Neural cell (in vitro differentiated cells): ENCODE measurements at regions not wholly inside any gene's neighbourhood (a gene's known extent, or its start where the extent isn't known, plus 50 kb on each side); places are given as distances from the start of the nearest gene placed in this dataset.

ENCODE experiments used
- H2AFZ ChIP-seq: fragments of 200-600, 300-800 bp; sonication (generic), shearing (Covaris generic); 2 replicates; pipeline ENCODE4 v1.6.0; 2014; ENCODE audit warnings: low read depth, mild to moderate bottlenecking, antibody characterized with exemption, low read length, moderate library complexity
- H3F3A ChIP-seq: fragments of 200-600 bp; shearing (Covaris generic); 2 replicates; pipeline ENCODE4 v1.6.1; 2016; ENCODE audit warnings: mild to moderate bottlenecking, moderate library complexity, mixed read lengths, antibody characterized with exemption, low read length; ENCODE audit not compliant: insufficient read depth, poor library complexity, severe bottlenecking
- H3K27ac ChIP-seq: fragments of 200-600, 300-800 bp; sonication (generic), shearing (Covaris generic); 2 replicates; pipeline ENCODE4 v1.5.1; 2014; ENCODE audit warnings: mild to moderate bottlenecking, low read length, moderate library complexity
- H3K27me3 ChIP-seq: fragments of 300-800, 200-600 bp; sonication (generic), shearing (Covaris generic); 2 replicates; pipeline ENCODE4 v1.6.0; 2014; ENCODE audit warnings: mild to moderate bottlenecking, low read depth, low read length, moderate library complexity; ENCODE audit not compliant: insufficient read depth
- H3K36me3 ChIP-seq: fragments of 300-800, 200-600 bp; sonication (generic), shearing (Covaris generic); 2 replicates; pipeline ENCODE4 v1.5.1; 2014; ENCODE audit warnings: mild to moderate bottlenecking, antibody characterized with exemption, low read length, moderate library complexity; ENCODE audit not compliant: insufficient read depth
- H3K4me2 ChIP-seq: fragments of 300-800, 200-600 bp; sonication (generic), shearing (Covaris generic); 2 replicates; pipeline ENCODE4 v1.6.0; 2014; ENCODE audit warnings: mild to moderate bottlenecking, low read length
- H3K4me3 ChIP-seq: fragments of 300-800, 200-600 bp; sonication (generic), shearing (Covaris generic); 2 replicates; pipeline ENCODE4 v1.5.1; 2014; ENCODE audit warnings: mild to moderate bottlenecking, low read length, moderate library complexity
- H3K79me2 ChIP-seq: fragments of 200-600 bp; shearing (Covaris generic); replicated peaks from 2 replicates; pipeline ENCODE4 v1.6.0; 2014; ENCODE audit warnings: mild to moderate bottlenecking, low read length, moderate library complexity; ENCODE audit not compliant: insufficient read depth
- H3K9ac ChIP-seq: fragments of 300-800, 200-600 bp; sonication (generic), shearing (Covaris generic); 2 replicates; pipeline ENCODE4 v1.6.1; 2016; ENCODE audit warnings: mild to moderate bottlenecking, low read length, mixed read lengths
- H3K9me2 ChIP-seq: fragments of 200-600 bp; shearing (Covaris generic); 2 replicates; pipeline ENCODE4 v1.6.1; 2016; ENCODE audit warnings: mild to moderate bottlenecking, low read length, mixed read lengths; ENCODE audit not compliant: insufficient read depth
- H3K9me3 ChIP-seq: fragments of 200-600, 300-800 bp; sonication (generic), shearing (Covaris generic); 2 replicates; pipeline ENCODE4 v1.6.1; 2016; ENCODE audit warnings: mild to moderate bottlenecking, mixed run types, low read length, moderate library complexity, mixed read lengths
- H4K20me1 ChIP-seq: fragments of 200-600 bp; shearing (Covaris generic); 2 replicates; pipeline ENCODE4 v1.6.1; 2016; ENCODE audit warnings: mild to moderate bottlenecking, mixed run types; ENCODE audit not compliant: insufficient read depth
- CTCF ChIP-seq: fragments of 450-650 bp; IDR thresholded peaks from 2 replicates; pipeline ENCODE4 v1.5.1; 2014; ENCODE audit warnings: antibody characterized with exemption, mild to moderate bottlenecking, moderate library complexity; ENCODE audit not compliant: poor library complexity, severe bottlenecking
- EP300 ChIP-seq: fragments of 450-650 bp; conservative IDR thresholded peaks from 2 replicates; pipeline ENCODE4 v1.6.1; 2014; ENCODE audit warnings: antibody characterized with exemption, mild to moderate bottlenecking, moderate library complexity; ENCODE audit not compliant: poor library complexity, severe bottlenecking
- EZH2 ChIP-seq: fragments of 200-600, 300-800 bp; shearing (Covaris generic), sonication (generic); IDR thresholded peaks from 2 replicates; pipeline ENCODE4 v1.6.1; 2014; ENCODE audit warnings: antibody characterized with exemption, low read length, borderline replicate concordance, mild to moderate bottlenecking; ENCODE audit not compliant: insufficient read depth, poor library complexity, severe bottlenecking
- MXI1 ChIP-seq: fragments of 450-650 bp; conservative IDR thresholded peaks from 2 replicates; pipeline ENCODE4 v1.6.1; 2014; ENCODE audit warnings: antibody characterized with exemption, mild to moderate bottlenecking; ENCODE audit not compliant: poor library complexity, severe bottlenecking
- POLR2AphosphoS5 ChIP-seq: IDR thresholded peaks from 2 replicates; pipeline ENCODE4 v1.6.1; 2012
- RAD21 ChIP-seq: fragments of 450-650 bp; conservative IDR thresholded peaks from 2 replicates; pipeline ENCODE4 v1.6.1; 2014; ENCODE audit warnings: antibody characterized with exemption, mild to moderate bottlenecking, moderate library complexity
- SMC3 ChIP-seq: fragments of 450-650 bp; conservative IDR thresholded peaks from 2 replicates; pipeline ENCODE4 v1.6.1; 2014; ENCODE audit warnings: antibody characterized with exemption, mild to moderate bottlenecking, moderate library complexity; ENCODE audit not compliant: poor library complexity
- TAF1 ChIP-seq: IDR thresholded peaks from 2 replicates; pipeline ENCODE4 v1.6.1; 2012; ENCODE audit warnings: low read depth
- TF ChIP-seq, protein P1 (sequence below): IDR thresholded peaks from 2 replicates; pipeline ENCODE4 v1.6.1; 2012; ENCODE audit warnings: borderline replicate concordance

- Histone ChIP-seq H3K9me2 (no peaks in the 10 kb centered on the region), H2AFZ (no peak overlapping the region), H3F3A (no peaks in the 10 kb centered on the region), H3K9me3 (no peaks in the 10 kb centered on the region), H3K9ac (no peak overlapping the region), H3K4me2 (no peak overlapping the region), H3K4me3 (no peak overlapping the region), H4K20me1 (no peaks in the 10 kb centered on the region), H3K36me3 (no peaks in the 10 kb centered on the region), H3K27ac (no peak overlapping the region), H3K79me2 (no peaks in the 10 kb centered on the region), H3K27me3 (peaks cover 28% of the 10 kb centered on the region)
- TF ChIP-seq RAD21 (no peak), SMC3 (no peak), CTCF (no peak), EP300 (no peak), EZH2 (no peak), TAF1 (no peak), POLR2AphosphoS5 (no peak), MXI1 (no peak)
- TF ChIP-seq, protein P1, sequence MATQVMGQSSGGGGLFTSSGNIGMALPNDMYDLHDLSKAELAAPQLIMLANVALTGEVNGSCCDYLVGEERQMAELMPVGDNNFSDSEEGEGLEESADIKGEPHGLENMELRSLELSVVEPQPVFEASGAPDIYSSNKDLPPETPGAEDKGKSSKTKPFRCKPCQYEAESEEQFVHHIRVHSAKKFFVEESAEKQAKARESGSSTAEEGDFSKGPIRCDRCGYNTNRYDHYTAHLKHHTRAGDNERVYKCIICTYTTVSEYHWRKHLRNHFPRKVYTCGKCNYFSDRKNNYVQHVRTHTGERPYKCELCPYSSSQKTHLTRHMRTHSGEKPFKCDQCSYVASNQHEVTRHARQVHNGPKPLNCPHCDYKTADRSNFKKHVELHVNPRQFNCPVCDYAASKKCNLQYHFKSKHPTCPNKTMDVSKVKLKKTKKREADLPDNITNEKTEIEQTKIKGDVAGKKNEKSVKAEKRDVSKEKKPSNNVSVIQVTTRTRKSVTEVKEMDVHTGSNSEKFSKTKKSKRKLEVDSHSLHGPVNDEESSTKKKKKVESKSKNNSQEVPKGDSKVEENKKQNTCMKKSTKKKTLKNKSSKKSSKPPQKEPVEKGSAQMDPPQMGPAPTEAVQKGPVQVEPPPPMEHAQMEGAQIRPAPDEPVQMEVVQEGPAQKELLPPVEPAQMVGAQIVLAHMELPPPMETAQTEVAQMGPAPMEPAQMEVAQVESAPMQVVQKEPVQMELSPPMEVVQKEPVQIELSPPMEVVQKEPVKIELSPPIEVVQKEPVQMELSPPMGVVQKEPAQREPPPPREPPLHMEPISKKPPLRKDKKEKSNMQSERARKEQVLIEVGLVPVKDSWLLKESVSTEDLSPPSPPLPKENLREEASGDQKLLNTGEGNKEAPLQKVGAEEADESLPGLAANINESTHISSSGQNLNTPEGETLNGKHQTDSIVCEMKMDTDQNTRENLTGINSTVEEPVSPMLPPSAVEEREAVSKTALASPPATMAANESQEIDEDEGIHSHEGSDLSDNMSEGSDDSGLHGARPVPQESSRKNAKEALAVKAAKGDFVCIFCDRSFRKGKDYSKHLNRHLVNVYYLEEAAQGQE, result no peak
Measured at GRCh38 chr12:132390287-132391076, 61.1 kb upstream of the GALNT9 start.

DNA sequence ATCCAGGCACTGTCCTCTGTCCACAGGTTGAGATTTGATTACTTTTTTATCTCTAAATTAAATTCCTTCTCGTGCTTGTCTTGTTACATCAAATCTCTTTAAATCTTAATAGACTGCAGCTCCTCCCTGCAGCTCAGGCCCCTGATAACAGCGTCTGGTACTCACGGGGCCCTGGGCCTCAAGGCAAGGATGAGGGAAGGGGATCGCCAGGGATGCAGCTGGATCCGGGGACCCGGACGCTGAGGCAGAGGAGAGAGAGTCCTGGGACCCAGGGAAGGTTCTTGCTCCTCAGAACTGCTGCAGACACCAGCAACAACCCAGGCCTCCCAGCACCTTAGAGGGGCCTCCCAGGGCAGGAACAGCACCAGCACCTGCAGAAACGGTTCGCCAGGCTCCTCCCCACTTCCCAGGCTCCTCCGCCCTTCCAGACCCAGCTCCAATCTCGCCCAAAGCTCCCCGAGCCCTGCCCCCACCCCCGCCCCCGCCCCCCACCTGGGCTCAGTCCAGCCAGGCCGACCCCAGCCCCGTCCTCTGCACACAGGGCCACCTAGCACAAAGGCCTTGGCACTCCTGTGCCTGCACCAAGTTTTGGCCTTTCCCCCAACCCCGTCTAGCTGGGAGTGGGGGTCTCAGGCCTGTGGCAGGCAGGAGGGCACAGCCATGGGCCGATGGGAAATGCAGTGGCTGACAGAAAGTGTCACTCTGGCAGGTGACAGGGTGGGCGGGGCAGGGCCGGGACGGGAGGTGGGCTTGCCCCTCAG, 60.3 kb upstream of the GALNT9 start:
- no peaks in the 10 kb centered on the region for H3K36me3 ChIP-seq
- no peaks in the 10 kb centered on the region for H3K9me3 ChIP-seq
- peaks cover 29% of the 10 kb centered on the region for H3K27me3 ChIP-seq
- no peak overlapping the region for H3K9ac ChIP-seq
- no peaks in the 10 kb centered on the region for H4K20me1 ChIP-seq
- no peak overlapping the region for H3K27ac ChIP-seq
- no peak for TF ChIP-seq CTCF
- TF ChIP-seq EP300, result no peak
- TF ChIP-seq SMC3, result no peak
- TF ChIP-seq POLR2AphosphoS5, result no peak
- TF ChIP-seq EZH2, result no peak
- TF ChIP-seq, protein P1, result no peak
- TF ChIP-seq MXI1, result no peak
- TF ChIP-seq TAF1, result no peak
- H3K4me2 ChIP-seq, result no peak overlapping the region
- no peak overlapping the region for H2AFZ ChIP-seq
- H3K4me3 ChIP-seq, result no peak overlapping the region
- no peaks in the 10 kb centered on the region for H3K79me2 ChIP-seq
- H3F3A ChIP-seq, result no peaks in the 10 kb centered on the region
- H3K9me2 ChIP-seq, result no peaks in the 10 kb centered on the region
